Neural cell (in vitro differentiated cells): ENCODE measurements at regions not wholly inside any gene's neighbourhood (a gene's known extent, or its start where the extent isn't known, plus 50 kb on each side); places are given as distances from the start of the nearest gene placed in this dataset.

Source experiments
- EZH2 ChIP-seq: fragments of 200-600, 300-800 bp; shearing (Covaris generic), sonication (generic); IDR thresholded peaks from 2 replicates; pipeline ENCODE4 v1.6.1; 2014; ENCODE audit warnings: antibody characterized with exemption, low read length, borderline replicate concordance, mild to moderate bottlenecking; ENCODE audit not compliant: insufficient read depth, poor library complexity, severe bottlenecking
- MXI1 ChIP-seq: fragments of 450-650 bp; conservative IDR thresholded peaks from 2 replicates; pipeline ENCODE4 v1.6.1; 2014; ENCODE audit warnings: antibody characterized with exemption, mild to moderate bottlenecking; ENCODE audit not compliant: poor library complexity, severe bottlenecking

GRCh38 chr11:134742224-134742612 lies 330.2 kb upstream of the B3GAT1 start:
- TF ChIP-seq MXI1: no peak
- TF ChIP-seq EZH2: no peak
